ENCODE measurements at regions not wholly inside any gene's neighbourhood (a gene's known extent, or its start where the extent isn't known, plus 50 kb on each side); places are given as distances from the start of the nearest gene placed in this dataset.
A peak's percentile ranks its signal among the peaks of the same experiment; 100 is the strongest.

- Histone ChIP-seq H3K4ac (replicated peaks; ENCODE audit: insufficient read length, low read depth, low read length) (no peak overlapping the region), H3K9me3 (ENCODE audit: insufficient read depth in 2 of 2, low read depth in 1 of 2, low read length in 1 of 2) (no peaks in the 10 kb centered on the region), H3K36me3 (ENCODE audit: control insufficient read depth in 2 of 4, insufficient read depth in 4 of 4, low read length in 3 of 4) (no peaks in the 10 kb centered on the region), H4K91ac (replicated peaks; ENCODE audit: insufficient read length, low read length) (no peak overlapping the region), H3K9ac (replicated peaks in 1 of 4; ENCODE audit: extremely low read depth in 1 of 4, low read depth in 3 of 4, low read length in 3 of 4) (no peak overlapping the region), H3K18ac (ENCODE audit: extremely low read depth, low read length) (no peak overlapping the region; the same call in 1 of the 2 replicates), H2BK5ac (ENCODE audit: low read depth, low read length) (no peak overlapping the region), H3K4me3 (ENCODE audit: extremely low read depth in 1 of 4, insufficient read depth in 2 of 4, low read depth in 3 of 4, low read length in 4 of 4) (no peak overlapping the region), H2AFZ (ENCODE audit: low read length) (peak overlapping the region; percentile 44; the same call in 1 of the 2 replicates), H3K4me1 (replicated peaks in 1 of 4; ENCODE audit: control insufficient read depth in 3 of 4, insufficient read depth in 4 of 4, low read length in 3 of 4) (peaks cover 0 to 5% (median 0%) of the 10 kb centered on the region in 4 experiments; a peak in 2 of 7 replicates), H4K20me1 (replicated peaks in 1 of 2; ENCODE audit: control insufficient read depth in 1 of 2, insufficient read depth in 2 of 2, low read length in 2 of 2) (no peaks in the 10 kb centered on the region), H2BK12ac (ENCODE audit: low read depth, low read length) (no peak overlapping the region), H3K23ac (ENCODE audit: insufficient read length) (no peak overlapping the region), H2AK5ac (ENCODE audit: low read depth, low read length) (no peak overlapping the region), H3K23me2 (ENCODE audit: low read depth, low read length) (no peaks in the 10 kb centered on the region), H2BK120ac (replicated peaks; ENCODE audit: low read depth, low read length) (no peak overlapping the region), H4K5ac (ENCODE audit: insufficient read length, low read depth, low read length) (no peak overlapping the region), H4K8ac (ENCODE audit: extremely low read depth, insufficient read depth, low read length) (no peak overlapping the region; the same call in 1 of the 2 replicates), H3K14ac (ENCODE audit: insufficient read length) (no peak overlapping the region), H3K79me1 (ENCODE audit: low read depth, low read length) (no peaks in the 10 kb centered on the region), H3K27ac (ENCODE audit: low read depth, low read length) (no peak overlapping the region), H3K27me3 (replicated peaks in 1 of 4; ENCODE audit: control insufficient read depth in 3 of 4, extremely low read depth in 1 of 4, insufficient read depth in 3 of 4, low read length in 3 of 4) (no peaks in the 10 kb centered on the region), H2BK15ac (ENCODE audit: low read length) (no peak overlapping the region), H3K56ac (replicated peaks; ENCODE audit: insufficient read length, low read depth, low read length) (no peak overlapping the region), H3K4me2 (ENCODE audit: insufficient read depth in 1 of 2, low read depth in 2 of 2, low read length in 2 of 2) (no peak overlapping the region), H3K79me2 (ENCODE audit: control insufficient read depth in 1 of 2, insufficient read depth in 2 of 2, low read length in 2 of 2) (no peaks in the 10 kb centered on the region), H2BK20ac (ENCODE audit: low read length) (no peak overlapping the region)
- WGBS, 2 experiments (ENCODE audit: extremely low coverage in 1 of 2, insufficient coverage in 1 of 2, insufficient read length in 1 of 2, insufficient replicate concordance in 2 of 2, low coverage in 1 of 2, low lambda C conversion rate in 2 of 2, missing lambda C conversion rate in 1 of 2): 65% methylated on average over 6 of the region's 9 CpGs; no CpG with 5 or more reads in 1 of the 2 experiments
- ChIA-PET CTCF (ENCODE audit: partially characterized antibody) (no interaction called here), POLR2A (ENCODE audit: partially characterized antibody) (no interaction called here)
- FAIRE-seq: peak; percentile 45
- no peak for DNase-seq (ENCODE audit: low read depth in 1 of 2, low spot score in 2 of 2)
- TF ChIP-seq BRCA1 (IDR thresholded peaks at IDR 0.05; ENCODE audit: low read depth, low read length): no peak
- TF ChIP-seq SIX5 (IDR thresholded peaks at IDR 0.05; ENCODE audit: low read depth, low read length): no peak
Observed at GRCh38 chrX:147376601-147377422, 534.9 kb upstream of the FMR1 start.

Measured in H1 (cell line).